HG03342 (cell line): ENCODE measurements at regions not wholly inside any gene's neighbourhood (a gene's known extent, or its start where the extent isn't known, plus 50 kb on each side); places are given as distances from the start of the nearest gene placed in this dataset.

Experiments
- ATAC-seq: cut with Tn5 transposase; IDR thresholded peaks from one replicate; pipeline ENCODE4 v1.9.1; 2021; ENCODE audit warnings: mild to moderate bottlenecking, moderate library complexity; ENCODE audit not compliant: unreplicated experiment

DNA sequence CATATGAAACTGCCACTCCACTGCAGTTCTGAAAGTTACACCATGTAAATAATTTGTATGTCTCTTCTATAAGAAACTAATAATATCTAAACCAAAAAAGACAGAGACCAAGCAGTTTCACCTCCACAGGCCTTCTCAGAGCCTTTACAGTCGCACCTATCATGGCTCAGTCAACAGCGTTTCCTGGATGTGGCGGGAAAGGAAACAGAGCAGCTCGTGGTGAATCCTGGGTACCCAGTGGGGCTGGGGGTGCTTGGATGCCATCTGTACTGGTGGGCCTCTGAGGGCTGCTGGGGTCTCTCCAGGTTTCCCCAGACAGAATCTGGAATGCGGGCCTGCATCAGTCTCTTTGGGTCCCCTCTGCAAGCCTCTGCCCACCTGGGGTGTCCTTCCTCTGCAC lies 100.2 kb upstream of the CASZ1 start:
- ATAC-seq: no peak

DNA sequence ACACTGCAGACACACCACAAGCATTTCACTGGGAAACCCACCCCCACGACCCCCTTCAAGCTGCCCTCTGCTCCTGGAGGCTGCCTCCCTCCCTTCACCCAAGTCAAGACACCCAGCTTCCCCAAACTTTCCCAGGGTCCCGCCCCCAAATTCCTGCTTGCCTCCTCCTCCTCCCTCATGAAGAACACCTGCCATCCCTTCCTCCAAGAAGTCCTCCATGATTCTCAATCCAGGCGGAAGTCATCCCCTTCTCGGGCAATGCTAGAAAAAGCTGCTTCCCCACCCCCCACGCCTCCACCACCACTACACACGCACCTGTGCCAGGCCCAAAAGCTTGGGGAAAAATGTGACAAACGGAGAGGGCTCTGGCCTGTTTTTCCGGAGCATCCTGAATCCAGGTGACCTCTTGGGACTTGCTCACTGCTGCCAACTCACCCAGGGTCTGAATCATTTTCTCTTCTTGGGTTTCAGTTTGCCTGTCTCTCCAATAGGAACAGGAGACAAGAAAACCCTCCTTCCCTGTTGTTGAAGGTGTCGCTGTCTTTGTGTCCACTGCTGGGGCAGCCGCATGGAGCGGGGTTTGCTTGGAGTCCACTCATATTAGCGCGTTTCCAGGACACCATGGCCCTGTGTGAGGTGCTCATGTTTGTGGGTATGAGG lies 101.0 kb upstream of the CASZ1 start:
- ATAC-seq: no peak

DNA sequence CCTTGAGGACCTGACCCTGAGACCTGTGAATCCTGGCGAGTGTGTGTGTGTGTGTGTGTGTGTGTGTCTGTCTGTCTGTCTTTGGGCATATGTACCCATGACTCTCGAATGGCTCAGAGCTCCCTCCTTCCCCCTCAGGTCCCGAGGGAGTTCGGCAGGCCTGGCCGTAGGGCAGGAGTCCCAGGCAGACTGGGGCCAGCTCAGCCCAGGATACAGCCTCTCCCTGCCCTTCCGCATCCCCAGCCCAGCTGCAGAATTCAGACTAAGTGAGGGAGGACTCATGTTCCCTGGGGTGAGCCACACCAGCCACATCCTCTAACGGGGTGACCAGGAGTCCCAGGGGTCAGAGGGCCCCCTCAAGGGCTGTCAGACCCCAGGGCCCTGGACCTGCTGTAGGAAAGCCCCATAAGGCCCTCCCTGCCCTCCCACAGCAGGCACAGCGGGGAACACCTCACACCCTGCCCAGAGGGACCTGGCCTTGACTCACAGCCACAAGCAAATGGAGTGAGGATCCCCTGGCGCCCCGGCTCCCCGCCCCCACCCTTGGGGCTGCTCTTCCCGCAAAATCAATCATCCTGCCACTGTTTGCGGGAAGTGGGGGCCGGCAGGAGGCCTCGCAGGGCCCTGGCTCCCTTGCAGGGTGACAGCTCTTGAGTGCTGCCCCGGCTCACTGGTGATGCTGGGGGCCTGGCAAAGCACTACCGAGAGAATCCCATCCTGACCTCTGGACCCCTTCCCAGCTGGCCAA lies 101.7 kb upstream of the CASZ1 start:
- no peak for ATAC-seq

DNA sequence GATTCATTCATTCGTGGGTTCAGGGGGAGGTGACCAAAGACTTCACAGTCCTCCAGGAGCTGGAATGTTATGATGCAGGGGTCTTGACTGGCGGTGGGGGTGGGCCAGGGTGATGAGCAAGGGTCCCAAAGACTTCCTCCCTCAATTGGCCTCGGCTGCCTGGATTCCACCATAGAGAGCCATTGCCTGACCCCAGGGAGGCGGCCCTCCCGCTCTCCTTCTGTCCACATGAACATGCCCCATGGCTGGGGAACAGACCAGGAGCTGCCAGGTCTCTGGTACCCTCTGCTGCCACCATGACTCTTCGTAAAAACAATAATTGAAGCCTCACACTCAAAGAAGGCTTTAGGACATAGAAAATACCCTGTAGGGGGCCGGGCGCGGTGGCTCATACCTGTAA lies 102.5 kb upstream of the CASZ1 start:
- no peak for ATAC-seq

DNA sequence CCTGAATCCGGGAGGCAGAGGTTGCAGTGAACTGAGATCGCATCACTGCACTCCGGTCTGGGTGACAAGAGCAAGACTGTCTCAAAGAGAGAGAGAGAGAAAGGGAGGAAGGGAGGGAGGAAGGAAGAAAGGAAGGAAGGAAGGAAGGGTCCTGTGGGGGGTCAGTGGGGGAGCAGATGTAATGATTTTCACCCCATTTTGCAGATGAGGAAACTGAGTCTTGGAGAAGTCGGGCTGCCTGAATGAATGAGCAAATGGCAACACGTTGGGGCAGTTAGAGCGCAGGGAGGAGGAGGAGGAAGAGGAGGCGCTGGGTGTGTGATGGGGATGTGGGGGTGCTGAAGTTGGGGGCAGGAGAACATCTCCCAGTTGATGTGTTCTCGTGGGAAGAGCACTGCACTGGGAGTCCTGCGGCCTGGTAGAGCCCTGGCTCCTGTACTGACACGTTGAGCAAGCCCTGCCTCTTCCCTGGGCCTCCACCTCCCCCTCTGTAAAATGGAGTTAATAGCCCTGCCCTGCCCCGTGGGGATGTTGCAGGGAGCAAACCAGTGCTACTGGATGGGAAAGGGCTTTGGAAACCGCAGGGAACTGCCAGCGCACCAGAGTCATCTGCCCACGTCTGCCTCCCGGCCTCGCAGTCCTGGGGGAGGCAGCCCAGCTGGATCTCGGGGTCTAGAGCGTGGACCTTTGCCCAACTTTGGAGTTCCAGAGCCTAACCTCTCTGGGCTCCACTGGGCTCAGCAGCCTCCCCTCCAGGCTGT lies 103.2 kb upstream of the CASZ1 start:
- ATAC-seq: no peak

DNA sequence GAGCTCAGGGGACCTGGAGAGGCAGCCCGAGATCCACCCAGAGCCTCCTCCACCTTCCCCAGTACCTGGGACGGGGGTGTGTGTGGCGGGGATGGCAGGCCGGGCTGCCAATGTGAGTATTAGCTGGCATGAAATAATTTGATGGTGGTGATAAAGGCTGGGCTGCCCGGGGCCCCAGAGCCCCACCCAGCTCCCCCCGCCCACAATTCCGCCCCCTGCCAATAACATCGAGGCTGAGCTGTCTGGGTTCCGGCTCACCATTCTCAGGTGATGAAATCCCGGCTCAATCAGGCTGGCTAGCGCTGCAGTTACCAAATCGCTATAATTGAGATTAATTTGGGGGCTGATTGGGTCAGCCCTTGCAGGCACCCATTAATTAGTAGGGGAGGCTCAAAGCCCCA lies 103.8 kb upstream of the CASZ1 start:
- no peak for ATAC-seq

DNA sequence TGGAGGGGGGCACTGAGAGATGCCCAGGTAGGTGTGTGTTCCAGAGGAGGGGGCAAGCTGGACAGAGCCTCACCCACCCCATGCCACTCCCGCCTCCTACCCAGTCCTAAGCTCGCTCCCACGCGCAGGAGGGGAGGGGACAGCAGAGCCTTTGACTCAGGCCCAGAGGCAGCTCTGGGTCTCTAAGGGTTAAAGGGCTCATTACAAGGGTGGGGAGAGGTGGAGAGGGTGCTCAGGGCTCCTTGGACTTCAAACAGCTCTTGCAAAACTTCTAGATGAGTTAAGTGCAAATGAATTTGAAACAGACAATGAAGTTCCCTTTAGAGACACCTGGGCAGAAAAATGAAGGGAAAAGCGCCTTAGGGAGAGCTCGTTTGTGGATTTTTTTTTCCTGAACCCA lies 104.2 kb upstream of the CASZ1 start:
- ATAC-seq: no peak

DNA sequence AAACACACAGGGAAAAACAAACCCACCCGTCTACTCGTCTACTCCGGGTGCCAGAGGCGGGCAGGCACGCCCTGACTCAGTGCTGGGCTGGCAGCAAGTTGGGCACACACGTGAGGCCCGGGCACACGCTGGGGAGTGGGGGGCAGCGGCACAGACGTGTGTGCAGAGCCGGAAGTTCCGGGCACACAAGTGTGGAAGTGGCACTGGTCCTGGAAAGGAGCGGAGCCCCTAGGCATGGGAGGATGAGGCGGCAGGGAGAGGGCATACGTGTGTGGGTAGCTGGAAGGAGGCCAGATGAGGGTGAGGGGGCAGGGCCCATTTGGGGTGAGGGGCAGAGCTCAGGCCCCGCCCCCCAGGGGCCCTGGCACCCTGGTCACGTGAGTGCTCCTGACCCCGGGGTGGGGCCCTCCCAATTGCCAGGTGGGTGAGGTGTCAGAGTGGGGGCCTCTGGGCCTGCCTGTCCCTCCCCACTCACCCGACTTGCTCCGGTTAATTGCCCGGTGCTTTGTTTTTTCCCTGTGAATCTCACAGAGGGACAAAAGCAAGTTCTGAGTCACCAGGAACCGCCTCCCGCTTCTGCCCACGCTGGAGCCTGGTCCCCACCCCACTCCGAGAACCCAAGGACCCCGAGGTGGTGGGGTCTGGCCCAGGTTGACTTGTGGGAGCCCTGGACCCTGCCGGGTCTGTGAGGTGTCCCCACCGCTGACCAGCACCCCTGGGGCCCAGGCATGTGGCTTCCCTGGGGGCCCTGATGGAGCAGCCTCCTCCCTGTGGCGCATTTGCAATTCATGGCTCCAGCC lies 104.8 kb upstream of the CASZ1 start:
- no peak for ATAC-seq

DNA sequence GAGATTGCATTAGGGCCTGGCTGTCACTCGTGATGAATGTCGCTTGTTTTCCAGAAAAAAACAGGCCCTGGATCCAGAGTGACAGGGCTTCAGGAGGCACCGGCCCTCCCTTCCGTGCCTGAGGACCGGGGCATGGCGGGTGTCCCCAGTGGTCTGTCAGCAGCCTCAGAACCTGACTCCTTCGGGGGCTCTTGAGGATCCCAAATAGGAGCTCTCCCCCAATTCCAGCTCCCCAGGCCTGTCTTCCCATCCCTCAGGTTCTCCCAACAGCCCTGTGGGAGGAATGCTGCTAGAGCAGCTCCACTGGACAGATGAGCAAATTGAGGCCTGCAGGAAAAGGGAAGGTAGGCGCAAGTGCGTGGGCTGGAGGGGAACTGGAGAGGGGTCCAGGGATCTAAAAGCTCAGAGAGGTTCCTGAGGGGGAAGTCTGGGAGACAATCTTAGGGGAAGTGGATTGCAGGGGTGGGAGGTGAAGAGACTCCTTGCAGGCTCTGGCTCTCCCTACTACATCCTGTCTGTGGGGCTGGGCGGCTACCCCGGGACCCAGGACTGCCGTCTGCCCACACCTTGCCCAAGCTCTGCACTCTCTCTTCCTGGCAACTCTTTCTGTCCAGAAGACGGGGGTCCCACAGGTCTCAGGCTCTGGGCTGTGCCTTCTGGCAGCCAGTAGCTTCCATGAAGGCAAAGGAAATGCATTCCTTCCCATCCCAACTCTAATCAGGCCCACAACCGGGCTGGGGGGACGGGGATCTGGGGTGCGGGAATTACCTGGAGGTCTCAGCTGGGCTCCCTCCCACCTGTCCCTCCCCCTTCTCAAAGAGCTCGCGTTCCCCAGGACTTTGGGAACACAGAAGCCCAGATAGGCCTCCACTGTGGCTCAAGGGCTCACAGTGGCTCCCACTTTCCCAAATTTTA lies 105.7 kb upstream of the CASZ1 start:
- no peak for ATAC-seq

DNA sequence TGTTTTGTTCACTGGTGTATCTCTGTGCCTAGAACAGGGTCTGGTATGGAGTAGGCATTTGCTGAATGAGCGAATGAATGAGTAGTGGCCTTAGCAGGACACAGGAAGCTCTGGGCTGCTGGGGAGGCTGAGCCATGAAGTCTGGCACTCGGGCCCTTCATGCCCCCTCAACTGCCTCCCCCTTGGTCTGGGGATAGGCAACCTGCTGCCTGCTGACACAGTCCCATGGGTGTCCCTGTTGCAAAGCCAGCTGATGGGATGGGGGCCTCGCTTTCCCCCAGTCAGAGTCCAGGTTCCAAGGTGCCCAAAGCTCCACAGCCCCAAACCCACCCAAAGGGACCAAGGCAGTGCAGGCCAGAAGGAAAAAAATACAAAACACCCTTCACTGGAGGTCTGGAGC lies 107.0 kb upstream of the CASZ1 start:
- ATAC-seq: no peak

DNA sequence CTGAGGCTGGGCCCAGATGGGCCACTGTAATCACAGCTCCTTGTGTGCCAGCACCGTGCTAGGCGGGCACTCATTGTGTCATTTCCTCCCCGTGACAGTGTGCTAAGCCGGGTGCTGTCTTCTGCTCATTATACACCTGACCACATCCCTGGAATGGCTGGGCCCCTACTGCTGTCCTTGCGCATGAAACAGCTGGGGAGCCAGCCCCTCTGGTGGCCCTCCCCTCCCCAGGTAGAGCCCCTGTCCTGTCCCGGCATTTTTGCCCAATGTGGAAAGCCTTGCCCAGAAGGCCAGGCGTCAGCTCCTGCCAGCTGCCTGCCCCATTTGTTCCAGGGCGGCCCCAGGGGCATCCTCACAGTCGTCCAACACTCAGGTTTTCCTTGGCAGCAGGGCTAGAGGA lies 107.4 kb upstream of the CASZ1 start:
- ATAC-seq: no peak

DNA sequence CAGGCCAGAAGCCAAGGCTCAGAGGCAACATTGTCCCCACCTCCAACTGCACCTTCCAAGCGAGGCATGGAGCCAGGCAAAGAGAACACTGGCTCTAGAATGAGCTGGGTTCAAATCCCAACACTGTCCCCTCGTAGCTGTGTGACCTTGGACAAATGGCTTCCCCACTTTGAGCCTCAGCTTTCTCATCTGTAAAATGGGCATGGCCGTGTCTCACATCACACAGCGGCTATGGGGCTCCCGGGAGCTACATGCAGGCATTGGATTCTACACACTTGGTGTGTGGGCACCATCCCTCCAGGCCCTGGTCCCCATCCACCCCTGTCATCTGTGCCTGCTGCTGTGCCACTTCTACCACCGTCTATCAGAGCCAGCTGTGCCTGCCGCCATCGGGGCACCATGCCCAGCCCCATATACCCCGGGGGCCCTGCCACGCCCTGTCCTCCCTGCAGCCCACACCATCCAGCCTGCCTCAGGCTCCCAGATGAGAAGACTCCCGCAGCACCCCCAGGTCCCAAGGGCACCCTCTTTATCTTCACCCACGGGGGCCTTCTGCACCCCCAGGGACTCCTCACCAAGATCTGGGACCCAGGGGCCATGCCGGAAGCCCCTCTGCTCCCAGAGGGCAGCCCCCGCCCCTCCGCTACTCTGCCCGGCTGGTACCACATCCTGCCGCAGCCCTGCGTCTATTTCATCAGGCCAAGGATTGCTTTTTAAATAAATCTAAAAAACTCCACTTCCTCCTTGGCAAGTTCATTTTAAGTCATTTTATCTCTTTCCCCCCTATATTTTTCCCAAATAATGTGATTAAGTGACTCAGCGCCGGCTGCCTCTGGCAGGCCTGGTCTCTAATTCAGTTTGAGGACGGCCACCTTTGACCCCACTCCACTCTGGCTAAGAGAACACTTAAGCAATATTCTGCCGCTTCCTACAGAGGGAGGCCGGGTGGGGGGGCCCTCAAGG lies 107.8 kb upstream of the TARDBP start:
- no peak for ATAC-seq

DNA sequence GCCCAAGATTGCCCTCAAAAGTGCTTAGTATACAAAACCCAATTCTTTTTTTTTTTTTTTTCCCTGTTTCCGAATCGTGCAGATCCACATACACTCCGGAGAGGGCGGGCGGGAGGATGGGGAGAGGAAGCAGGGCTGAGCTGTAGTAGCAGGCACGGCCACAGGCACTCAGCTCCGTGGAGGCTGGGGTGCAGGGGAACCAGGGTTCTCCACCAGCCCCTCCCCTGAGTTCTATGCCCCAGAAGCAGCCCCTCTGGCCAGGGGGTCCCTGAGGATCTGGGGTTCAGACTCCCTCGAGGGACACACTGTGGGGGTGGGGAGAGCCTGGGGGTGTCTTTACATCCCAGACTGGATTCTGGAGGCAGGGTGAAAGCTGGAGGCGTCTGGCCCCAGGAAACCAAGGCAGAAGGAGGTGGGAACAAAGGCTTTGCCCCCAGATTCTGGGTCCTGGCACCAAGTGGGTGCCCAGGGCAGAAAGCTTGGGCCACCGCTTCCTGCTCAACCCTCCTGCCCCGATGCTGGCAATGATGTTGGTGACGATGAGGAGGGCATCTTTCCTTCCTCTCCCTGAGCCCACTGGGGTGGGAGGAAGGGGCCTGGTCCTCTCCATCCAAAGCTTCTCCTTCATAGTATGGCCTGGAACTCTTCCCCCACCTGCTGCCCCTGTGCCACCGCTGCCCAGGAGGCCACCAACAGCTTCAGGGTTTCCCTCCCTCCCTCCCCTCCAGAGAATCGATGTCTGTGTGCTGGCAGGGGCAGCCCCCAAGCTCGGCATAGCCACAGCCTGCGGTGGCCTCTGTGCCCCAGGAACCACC lies 106.4 kb upstream of the TARDBP start:
- no peak for ATAC-seq

DNA sequence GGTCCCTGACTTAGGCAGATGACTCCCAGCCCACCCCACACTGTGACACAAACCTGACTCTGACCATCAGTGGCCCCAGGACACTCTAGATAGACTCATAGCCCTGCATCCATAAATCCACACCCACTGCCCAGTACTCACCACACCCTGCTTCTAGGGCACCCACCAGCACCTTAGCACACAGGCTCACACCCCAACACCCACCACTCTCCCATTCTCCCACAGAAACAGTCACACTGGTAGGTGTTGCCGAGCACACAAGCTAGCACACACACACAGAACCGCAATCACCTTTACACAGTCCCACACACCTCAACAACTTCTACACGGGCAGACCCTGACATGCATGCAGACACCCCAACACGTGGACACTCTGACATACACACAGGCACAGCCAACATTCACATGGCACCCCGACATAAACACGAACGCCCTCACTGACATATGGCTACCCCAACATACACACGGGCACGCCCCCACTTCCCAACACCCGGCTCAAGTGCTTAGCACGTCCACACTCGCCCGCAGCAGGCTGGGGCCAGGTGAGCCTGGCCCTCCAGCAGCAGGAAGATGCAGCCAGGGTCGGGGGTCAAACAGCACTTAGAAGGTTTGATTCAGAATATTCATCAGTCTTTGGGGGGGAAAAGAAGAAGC lies 105.5 kb upstream of the TARDBP start:
- ATAC-seq: no peak

DNA sequence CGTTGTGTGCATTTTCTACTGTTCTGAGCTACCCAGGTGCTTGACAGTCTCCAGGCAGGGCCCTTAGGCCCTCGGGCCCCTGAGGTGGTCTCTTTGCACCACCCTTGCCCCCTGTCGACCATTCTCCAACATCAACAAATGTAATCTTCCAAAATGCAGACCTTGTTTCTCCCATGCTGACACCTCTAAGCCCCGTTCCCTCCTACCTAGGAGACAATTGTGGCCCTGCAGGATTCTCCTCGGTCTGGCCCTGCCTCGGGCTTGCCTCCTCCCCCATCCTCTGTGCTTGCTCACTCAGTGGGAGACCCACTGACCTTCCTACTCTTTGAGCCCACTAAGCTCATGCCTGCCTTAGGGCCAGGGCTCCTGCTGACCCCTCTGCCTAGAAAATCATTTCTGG lies 104.2 kb upstream of the TARDBP start:
- ATAC-seq: no peak

DNA sequence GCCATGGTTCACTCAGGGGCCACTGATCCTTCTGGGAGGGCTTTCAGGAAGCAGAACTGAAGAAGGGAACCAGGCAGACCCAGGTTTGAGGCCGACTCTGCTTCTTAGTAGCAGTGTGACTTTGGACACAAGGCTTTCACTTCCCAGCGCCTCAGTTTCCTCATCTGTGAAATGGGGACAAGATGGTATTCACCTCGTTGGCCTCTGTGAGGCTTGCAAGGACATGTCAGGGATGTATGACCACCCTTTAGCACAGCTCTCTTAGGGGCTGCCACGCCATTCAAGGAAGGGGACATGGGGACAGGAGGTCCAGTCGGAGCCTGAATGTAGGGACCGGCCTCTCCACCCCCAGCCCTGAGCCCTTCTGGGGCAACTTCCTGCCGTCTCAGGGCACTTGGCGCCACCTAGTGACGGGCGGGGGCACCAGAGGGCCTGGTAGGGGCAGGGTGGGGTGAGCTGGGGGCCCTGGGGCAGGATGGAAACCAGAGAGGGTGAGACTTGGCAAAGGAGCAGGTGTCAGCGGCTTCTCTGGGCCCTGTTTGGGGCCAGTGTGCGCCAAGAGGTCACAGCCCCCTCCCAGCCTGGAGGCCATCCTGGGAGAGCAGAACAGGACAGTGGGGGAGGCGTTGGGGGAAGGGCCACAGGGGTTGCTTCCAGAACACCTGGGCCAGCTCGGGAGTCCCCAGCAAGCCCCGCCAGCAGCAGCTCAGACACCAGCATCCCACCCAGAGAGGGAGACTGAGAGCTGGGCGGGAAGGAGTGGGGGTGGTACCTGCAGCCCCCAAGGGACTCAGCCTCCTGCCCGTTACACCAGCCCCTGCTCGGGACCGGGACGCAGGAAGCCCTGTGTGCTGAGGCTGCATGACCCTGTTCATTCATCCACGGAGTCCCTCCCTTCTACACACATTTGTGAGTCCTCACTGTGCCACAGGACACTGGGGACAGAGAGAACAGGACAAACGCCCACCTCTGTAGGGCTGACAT lies 102.5 kb upstream of the TARDBP start:
- ATAC-seq: no peak
